Renal cortex interstitium (tissue), 11 donors: ENCODE measurements at regions not wholly inside any gene's neighbourhood (a gene's known extent, or its start where the extent isn't known, plus 50 kb on each side); places are given as distances from the start of the nearest gene placed in this dataset.
"Not testable (repeated sequence)": the region's sequence is repeated elsewhere in the genome, so short reads cannot be mapped to it uniquely, and the experiment has no call there.

Source experiments
- DNase-seq, 11 donors: peaks; one replicate each; pipeline ENCODE4 v3.0.0-alpha.2; 2013; ENCODE audit warnings: low read depth in 9 of 11, low spot score in 4 of 11; ENCODE audit errors: extremely low read depth in 1 of 11

DNA sequence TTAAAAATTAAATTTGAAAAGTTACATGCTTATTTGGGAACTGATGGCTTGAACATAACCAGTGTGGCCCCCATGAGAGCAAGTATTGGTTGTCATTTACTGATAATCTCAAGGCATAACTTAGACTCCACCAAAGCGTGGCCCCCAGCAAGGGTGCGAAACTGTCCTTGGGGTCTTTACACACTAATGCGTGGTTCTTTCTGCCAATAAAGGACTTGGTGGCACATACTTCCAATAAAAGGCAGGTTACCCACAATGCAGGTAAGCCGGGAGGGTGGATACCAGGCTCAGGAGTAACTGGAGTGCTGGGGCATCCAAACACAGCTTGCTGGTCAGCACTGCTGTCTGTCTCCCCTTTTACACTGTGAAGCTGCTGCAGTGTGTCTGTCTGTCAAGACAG lies 278.2 kb upstream of the NCKAP5 start:
- DNase-seq: no peak

GRCh38 chr2:133847591-133847990 lies 279.3 kb upstream of the NCKAP5 start:
- no peak for DNase-seq

GRCh38 chr2:133848111-133848649 lies 279.9 kb upstream of the NCKAP5 start:
- DNase-seq: no peak

DNA sequence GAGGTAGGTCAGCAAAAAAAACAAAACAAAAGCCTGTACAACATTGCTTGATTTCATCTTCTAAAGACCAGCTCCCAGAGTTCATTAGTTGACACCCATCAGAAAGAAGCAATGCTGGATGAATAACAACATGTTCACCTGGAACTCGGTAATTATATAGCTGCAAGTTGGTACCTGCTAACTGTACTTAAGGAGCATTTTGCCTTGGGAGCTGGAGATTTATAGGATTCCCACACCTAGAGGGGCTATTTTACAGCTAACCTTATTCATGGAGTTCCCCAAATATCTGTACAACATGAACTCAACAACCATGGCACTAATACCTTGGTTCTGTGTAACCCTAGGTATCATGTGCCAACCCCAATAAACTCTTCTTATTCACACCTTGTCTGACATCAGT lies 281.1 kb upstream of the NCKAP5 start:
- no peak for DNase-seq

DNA sequence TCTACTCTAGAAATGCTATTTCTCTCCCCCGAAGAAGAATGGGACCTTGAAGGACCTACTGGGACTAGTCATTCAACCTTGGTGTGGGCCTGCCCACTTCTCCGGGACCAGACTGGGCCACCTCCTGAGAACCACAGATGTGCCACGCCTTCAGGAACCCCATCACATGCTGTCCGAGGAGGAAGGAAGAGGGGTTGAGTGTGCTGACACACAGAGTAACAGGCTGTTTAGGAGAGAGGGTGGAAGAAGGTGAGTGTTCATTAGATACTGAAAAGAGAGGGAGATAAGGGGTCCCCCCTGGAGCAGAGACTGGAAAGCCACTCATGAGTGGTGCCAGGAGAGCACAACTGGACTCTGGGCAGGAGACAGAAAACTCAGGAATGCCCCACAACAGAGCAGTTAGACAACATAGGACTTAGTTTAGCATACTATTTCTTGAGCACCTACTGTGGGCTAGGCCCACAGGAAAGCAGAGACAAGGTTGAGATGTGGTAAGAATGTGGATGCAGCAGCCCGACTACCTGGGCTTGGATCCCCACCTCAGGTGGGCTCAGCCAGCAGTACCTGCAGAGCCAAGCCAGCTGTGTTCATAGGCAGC lies 286.4 kb upstream of the NCKAP5 start:
- DNase-seq: no peak

DNA sequence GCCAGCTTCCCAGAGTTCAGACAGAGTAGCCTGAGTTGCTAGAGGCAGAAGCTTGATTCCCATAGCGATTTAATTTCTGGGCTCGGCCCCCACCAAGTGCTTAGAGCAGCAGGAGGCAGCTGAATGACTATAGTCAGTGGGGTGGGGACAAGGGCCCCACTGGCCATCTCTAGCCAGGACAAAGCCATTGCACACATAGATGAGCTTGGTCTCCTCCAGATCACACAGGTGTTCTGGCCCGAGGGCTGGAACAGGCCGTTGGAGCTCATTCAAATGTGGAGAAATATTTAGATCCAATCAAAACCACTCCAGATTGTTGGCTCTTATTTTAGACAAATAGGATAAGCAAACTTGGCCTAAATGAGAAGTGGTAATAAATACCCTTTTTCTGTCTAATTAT lies 287.3 kb upstream of the NCKAP5 start:
- no peak for DNase-seq

GRCh38 chr2:133856678-133857077 lies 288.4 kb upstream of the NCKAP5 start:
- no peak for DNase-seq

GRCh38 chr2:133859578-133859977 lies 291.3 kb upstream of the NCKAP5 start:
- DNase-seq: no peak

DNA sequence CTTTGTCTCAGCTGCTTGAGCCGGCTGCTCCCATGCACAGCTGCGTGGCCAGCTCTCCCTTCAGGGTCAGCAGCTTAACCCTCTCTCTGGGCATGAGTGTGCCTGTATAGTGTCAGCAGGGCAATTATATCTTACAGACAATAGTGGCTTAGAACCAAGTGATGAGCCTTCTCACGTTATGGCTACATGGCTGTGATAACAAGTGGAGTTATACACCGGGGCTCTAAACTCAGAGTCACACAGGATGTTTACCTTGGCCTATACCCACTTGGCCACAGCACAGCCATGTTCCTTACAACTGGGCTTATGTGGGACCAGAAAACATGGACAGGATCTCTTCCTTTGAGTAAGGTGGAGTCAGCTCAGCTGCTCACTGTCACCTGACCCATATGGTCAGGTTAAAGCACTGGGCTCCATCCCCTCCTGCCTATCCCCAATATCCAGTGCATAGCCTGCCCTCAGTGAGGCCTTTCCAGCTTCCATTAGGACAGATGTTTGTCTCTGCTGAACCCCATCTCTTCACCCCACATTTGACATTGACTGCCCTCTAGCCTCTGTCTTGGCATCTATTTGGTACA lies 294.2 kb upstream of the NCKAP5 start:
- DNase-seq: no peak

DNA sequence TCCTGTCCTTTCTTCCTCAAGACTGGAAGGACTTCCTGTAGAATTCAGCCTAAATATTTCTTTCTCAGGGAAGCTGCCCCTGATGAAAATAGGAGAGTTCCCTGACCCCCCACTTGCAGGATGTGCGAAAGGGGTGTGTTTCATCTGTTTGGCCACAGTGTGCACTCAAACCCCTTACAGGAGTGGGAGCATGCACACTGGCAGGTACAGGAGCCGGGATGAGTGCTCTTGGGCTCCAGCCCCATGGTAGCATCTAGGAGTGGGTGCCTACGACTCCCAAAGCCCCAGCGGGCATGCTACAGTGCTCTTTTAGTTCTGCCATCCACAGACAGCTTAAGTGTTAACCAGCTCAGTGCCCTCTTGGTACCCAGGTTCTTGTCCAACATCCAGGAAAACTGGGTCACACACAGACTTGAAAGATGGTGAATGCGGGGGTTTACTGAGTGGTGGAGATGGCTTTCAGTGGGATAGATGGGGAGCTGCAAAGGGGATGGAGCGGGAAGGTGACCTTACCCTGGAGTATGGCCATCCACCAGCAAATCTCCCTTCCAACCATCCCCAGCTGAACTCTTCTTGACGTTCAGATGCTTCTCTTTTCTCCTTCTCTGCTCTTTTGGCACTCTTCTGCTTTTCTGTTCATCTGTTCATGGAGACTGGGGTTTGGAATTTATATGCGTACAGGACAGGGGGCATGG lies 295.0 kb upstream of the NCKAP5 start:
- DNase-seq: no peak

- no peak for DNase-seq
Measured at GRCh38 chr2:133865141-133865540, 296.9 kb upstream of the NCKAP5 start.

DNA sequence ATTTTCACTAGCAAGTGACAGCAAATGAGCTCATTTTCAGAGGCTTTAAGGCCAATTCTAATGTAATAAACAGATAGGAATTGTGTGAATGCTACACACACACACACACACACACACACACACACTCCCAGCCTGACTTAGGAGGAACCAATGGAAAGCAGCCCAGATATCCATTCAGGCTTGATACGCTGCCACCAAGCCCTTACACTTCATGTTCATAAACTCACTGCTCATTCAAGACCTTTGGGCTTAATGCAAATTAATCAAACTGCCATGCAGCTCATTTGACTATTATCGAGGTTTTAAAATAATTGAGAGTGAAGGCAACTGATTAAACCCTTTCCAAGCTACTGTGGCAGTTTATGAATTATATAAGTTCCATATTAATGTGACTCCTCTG lies 298.9 kb upstream of the NCKAP5 start:
- no peak for DNase-seq

DNA sequence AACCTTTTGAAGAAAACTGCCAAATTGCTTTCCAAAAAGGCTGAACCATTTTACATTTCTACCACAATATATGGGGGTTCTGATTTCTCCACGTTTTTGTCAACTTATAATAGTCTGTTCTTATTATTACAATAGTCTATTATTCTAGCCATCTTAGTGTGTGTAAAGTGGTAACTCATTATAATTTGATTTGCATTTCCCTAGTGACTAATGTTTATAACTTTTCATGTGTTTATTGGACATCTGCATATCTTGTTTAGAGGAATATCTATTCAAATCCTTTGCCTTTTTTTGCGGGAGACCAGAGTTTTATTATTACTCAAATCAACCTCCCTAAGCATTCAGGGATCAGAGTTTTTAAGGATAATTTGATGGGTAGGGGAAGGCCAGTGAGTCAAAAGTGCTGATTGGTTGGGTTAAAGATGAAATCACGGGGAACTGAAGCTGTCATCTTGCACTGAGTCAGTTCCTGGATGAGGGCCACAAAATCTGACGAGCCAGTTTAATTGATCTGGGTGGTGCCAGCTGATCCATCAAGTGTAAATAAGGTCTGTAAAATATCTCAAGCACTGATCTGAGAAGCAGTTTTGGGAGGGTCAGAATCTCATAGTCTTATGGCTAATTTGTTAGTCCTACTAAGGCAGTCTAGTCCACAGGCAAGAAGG lies 303.4 kb upstream of the NCKAP5 start:
- no peak for DNase-seq

DNA sequence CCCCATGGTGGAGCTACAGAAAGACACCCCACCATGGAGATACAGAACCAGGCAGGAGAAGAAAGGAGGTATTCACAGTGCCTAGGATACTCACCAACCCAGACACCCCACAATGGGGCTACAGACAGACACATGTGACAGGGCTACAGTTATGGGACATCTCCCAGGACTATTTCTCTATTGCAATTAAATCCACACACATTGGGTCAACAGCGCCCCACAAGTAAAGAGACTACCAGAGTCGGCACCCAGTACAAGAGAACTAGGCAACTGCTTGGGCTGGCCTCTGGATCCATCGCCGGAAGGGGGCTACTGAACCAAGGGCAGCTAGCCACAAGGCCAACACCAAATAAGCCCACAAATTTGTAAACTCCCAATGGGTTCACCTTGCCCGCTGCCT lies 310.1 kb upstream of the NCKAP5 start:
- no peak for DNase-seq

DNA sequence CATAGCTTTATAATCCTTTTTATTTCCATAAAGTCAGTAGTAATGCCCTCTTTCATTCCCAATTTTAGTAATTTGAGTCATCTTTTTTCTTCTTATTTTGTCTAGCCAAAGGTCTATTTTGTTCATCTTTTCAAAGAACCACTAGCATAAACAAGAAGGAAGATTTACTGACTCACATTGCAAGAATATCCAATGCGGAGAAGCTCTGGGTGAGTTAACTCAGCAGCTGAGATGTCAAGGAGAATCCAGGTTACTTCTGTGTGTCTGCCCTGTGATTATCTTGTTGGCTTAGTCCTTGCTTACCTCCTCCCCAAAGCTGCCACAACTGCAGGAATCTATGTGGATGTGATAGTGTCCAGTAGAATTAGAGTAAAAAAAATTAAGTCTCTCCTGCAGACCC lies 311.4 kb upstream of the NCKAP5 start:
- DNase-seq: no peak

DNA sequence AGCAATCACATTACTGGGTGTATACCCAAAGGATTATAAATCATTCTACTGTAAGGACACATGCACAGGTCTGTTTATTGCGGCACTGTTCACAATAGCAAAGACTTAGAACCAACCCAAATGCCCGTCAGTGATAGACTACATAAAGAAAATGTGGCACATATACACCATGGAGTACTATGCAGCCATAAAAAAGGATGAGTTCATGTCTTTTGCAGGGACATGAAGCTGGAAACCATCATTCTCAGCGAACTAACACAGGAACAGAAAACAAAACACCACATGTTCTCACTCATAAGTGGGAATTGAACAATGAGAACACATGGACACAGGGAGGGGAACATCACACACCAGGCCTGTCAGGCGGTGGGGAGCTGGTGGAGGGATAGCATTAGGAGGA lies 313.9 kb upstream of the NCKAP5 start:
- DNase-seq: not testable (repeated sequence)

GRCh38 chr2:133884739-133885381 lies 316.6 kb upstream of the NCKAP5 start:
- peak in 1 of 11 donors; percentile 3 for DNase-seq

GRCh38 chr2:133885847-133886246 lies 317.6 kb upstream of the NCKAP5 start:
- DNase-seq: no peak
